Fibroblast of lung (primary cell): ENCODE measurements at regions not wholly inside any gene's neighbourhood (a gene's known extent, or its start where the extent isn't known, plus 50 kb on each side); places are given as distances from the start of the nearest gene placed in this dataset.

Source experiments
- CTCF ChIP-seq, 2 donors: IDR thresholded peaks in 1 of 2; conservative IDR thresholded peaks in 1 of 2; 1 replicate in 1 of 2; 2 replicates in 1 of 2; pipeline ENCODE4 v1.5.1; 2011 to 2012; ENCODE audit warnings: low read length in 2 of 2, control low read depth in 1 of 2, inconsistent platforms in 1 of 2, low read depth in 1 of 2, mild to moderate bottlenecking in 1 of 2
- EZH2 ChIP-seq: IDR thresholded peaks from 2 replicates; pipeline ENCODE4 v1.5.1; 2012; ENCODE audit warnings: low read length, control low read depth, mild to moderate bottlenecking; ENCODE audit errors: missing control alignments

DNA sequence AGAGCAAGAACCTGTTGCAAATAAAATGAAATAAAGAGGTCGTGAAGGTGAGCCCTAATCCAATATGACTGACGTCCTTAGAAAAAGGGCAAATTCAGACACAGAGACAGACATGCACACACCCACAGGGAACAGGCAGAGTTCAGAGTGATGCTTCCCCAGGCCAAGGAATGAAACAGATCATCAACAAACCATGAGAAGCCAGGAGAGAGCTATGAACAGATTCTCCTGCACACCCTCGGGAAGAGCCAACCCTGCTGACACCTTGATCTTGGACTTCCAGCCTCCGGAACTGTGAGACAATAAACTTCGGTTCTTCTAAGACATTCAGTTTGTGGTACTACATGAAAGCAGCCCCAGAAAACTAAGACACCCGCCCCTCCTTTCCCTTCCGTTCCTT lies 290.4 kb upstream of the KLF6 start:
- TF ChIP-seq CTCF (conservative IDR thresholded peaks at IDR 0.05 in 1 of 2, IDR thresholded peaks at IDR 0.05 in 1 of 2; ENCODE audit: low read depth in 1 of 2, low read length in 2 of 2) (no peak), EZH2 (no peak)
